SK-N-SH treated with all-trans-retinoic acid at 6 μM for 48 hours (cell line): ENCODE measurements at regions not wholly inside any gene's neighbourhood (a gene's known extent, or its start where the extent isn't known, plus 50 kb on each side); places are given as distances from the start of the nearest gene placed in this dataset.

Source experiments
- ATAC-seq: fragments of 200-7000 bp; cut with Tn5 transposase; 3 replicates; pipeline ENCODE4 v1.9.1; 2020; ENCODE audit warnings: mild to moderate bottlenecking, moderate library complexity
- ARNTL ChIP-seq: fragments of 450-650 bp; formaldehyde crosslinking; IDR thresholded peaks from 2 replicates; pipeline ENCODE4 v1.5.0; 2020; ENCODE audit warnings: low read depth, mild to moderate bottlenecking, moderate library complexity, borderline replicate concordance
- BACH2 ChIP-seq: fragments of 250-450 bp; sonication (Bioruptor Pico); IDR thresholded peaks from 2 replicates; pipeline ENCODE4 v1.9.0; 2021; ENCODE audit warnings: mild to moderate bottlenecking, borderline replicate concordance
- CREB5 ChIP-seq: fragments of 250-450 bp; sonication (Bioruptor Pico); IDR thresholded peaks from 2 replicates; pipeline ENCODE4 v1.5.1; 2020; ENCODE audit warnings: low read depth, mild to moderate bottlenecking, moderate library complexity
- CSDC2 ChIP-seq: fragments of 250-450 bp; sonication (Bioruptor Pico); IDR thresholded peaks from 2 replicates; pipeline ENCODE4 v1.5.0; 2020; ENCODE audit warnings: mild to moderate bottlenecking, moderate library complexity
- ESRRG ChIP-seq: fragments of 250-450 bp; sonication (Bioruptor Pico); IDR thresholded peaks from 2 replicates; pipeline ENCODE4 v1.6.1; 2021; ENCODE audit warnings: mild to moderate bottlenecking
- GLIS3 ChIP-seq: fragments of 250-450 bp; sonication (Bioruptor Pico); IDR thresholded peaks from 2 replicates; pipeline ENCODE4 v1.5.0; 2020; ENCODE audit warnings: mild to moderate bottlenecking, moderate library complexity
- ISL1 ChIP-seq: fragments of 250-450 bp; sonication (Bioruptor Pico); IDR thresholded peaks from 2 replicates; pipeline ENCODE4 v2.1.2; 2022; ENCODE audit warnings: mild to moderate bottlenecking, moderate library complexity
- OSR1 ChIP-seq: fragments of 250-450 bp; sonication (Bioruptor Pico); IDR thresholded peaks from 2 replicates; pipeline ENCODE4 v1.8.0; 2022; ENCODE audit warnings: moderate library complexity, mild to moderate bottlenecking, inconsistent platforms
- PPARA ChIP-seq: fragments of 250-450 bp; sonication (Bioruptor Pico); IDR thresholded peaks from 2 replicates; pipeline ENCODE4 v1.5.0; 2020; ENCODE audit warnings: mild to moderate bottlenecking, borderline replicate concordance
- RARB ChIP-seq: fragments of 250-450 bp; sonication (Bioruptor Pico); IDR thresholded peaks from 2 replicates; pipeline ENCODE4 v1.8.0; 2021; ENCODE audit warnings: mild to moderate bottlenecking, moderate library complexity
- TCF4 ChIP-seq: fragments of 250-450 bp; sonication (Bioruptor Pico); IDR thresholded peaks from 2 replicates; pipeline ENCODE4 v1.8.0; 2021; ENCODE audit warnings: mild to moderate bottlenecking, moderate library complexity, borderline replicate concordance
- TOX ChIP-seq: fragments of 250-450 bp; sonication (Bioruptor Pico); IDR thresholded peaks from 2 replicates; pipeline ENCODE4 v1.8.0; 2021; ENCODE audit warnings: mild to moderate bottlenecking, moderate library complexity, borderline replicate concordance
- ZC3H10 ChIP-seq: fragments of 250-450 bp; sonication (Bioruptor Pico); IDR thresholded peaks from 2 replicates; pipeline ENCODE4 v1.5.1; 2021; ENCODE audit warnings: mild to moderate bottlenecking, moderate library complexity
- ZFP3 ChIP-seq: fragments of 250-450 bp; sonication (Bioruptor Pico); IDR thresholded peaks from 2 replicates; pipeline ENCODE4 v1.5.0; 2020; ENCODE audit warnings: mild to moderate bottlenecking, moderate library complexity
- ZFP30 ChIP-seq: fragments of 450-650 bp; formaldehyde crosslinking; IDR thresholded peaks from 2 replicates; pipeline ENCODE4 v1.5.0; 2022; ENCODE audit warnings: mild to moderate bottlenecking, moderate library complexity
- ZNF565 ChIP-seq: fragments of 450-650 bp; formaldehyde crosslinking; conservative IDR thresholded peaks from 2 replicates; pipeline ENCODE4 v1.5.0; 2020; ENCODE audit warnings: low read depth, mild to moderate bottlenecking, moderate library complexity
- ZNF70 ChIP-seq: fragments of 450-650 bp; formaldehyde crosslinking; IDR thresholded peaks from 2 replicates; pipeline ENCODE4 v1.5.0; 2020; ENCODE audit warnings: mild to moderate bottlenecking, moderate library complexity
- ZNF8 ChIP-seq: fragments of 450-650 bp; formaldehyde crosslinking; IDR thresholded peaks from 2 replicates; pipeline ENCODE4 v1.5.0; 2020; ENCODE audit warnings: mild to moderate bottlenecking, moderate library complexity
- TF ChIP-seq, protein P1 (sequence below): fragments of 250-450 bp; sonication (Bioruptor Pico); IDR thresholded peaks from 2 replicates; pipeline ENCODE4 v1.5.0; 2020; ENCODE audit warnings: mild to moderate bottlenecking, moderate library complexity
- TF ChIP-seq, protein P2 (sequence below): fragments of 250-450 bp; sonication (Bioruptor Pico); IDR thresholded peaks from 2 replicates; pipeline ENCODE4 v1.8.0; 2021; ENCODE audit warnings: low read depth, mild to moderate bottlenecking, moderate library complexity, borderline replicate concordance

DNA sequence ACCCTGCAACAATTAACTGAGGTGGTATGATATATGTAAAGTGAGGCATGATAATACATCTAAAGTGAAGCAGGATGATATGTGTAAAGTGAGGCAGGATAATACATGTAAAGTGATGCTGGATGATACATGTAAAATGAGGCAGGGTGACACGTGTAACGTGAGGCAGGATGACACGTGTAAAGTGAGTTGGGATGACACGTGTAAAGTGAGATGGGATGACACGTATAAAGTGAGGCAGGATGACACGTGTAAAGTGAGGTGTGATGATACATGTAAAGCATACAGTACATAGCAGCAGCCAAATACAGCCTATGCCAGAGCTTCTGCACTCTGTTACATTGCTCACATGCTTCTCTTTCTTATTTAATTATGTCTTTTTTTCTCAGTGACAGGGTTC, 184.4 kb upstream of the FOXF1 start:
- no peak for ATAC-seq
- TF ChIP-seq ARNTL (CRISPR knock-in tag), result no peak
- no peak for TF ChIP-seq ISL1 (CRISPR knock-in tag)
- TF ChIP-seq ZC3H10, result no peak
- no peak for TF ChIP-seq RARB (CRISPR knock-in tag)
- no peak for TF ChIP-seq TCF4 (CRISPR knock-in tag)
- TF ChIP-seq CSDC2 (CRISPR knock-in tag), result no peak
- no peak for TF ChIP-seq ZFP30 (CRISPR knock-in tag)
- TF ChIP-seq BACH2 (CRISPR knock-in tag), result no peak
- no peak for TF ChIP-seq GLIS3 (CRISPR knock-in tag)

DNA sequence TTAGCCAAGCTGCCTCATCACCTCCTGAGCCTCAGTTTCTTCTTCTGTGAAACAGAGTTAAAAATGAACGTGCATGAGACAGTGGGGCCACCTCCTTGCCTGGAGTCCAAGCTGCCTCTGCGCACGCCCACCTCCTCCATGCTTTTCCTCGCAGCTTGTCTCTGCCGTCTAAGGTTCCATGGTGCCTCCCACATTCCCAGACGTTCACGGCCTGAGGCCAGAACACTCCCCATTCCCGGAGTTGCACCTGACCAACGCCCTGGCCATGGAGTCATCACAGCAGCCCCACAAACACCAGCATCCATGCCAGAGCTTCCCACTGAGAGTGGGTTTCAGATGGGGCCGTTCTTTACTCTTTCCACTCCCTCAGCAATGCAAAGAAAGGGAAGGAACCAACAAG, 183.0 kb upstream of the FOXF1 start:
- TF ChIP-seq CREB5 (CRISPR knock-in tag), result no peak
- no peak for TF ChIP-seq CSDC2 (CRISPR knock-in tag)
- TF ChIP-seq, all 23 proteins: peak for 0
- ATAC-seq, result no peak

- no peak for TF ChIP-seq ZNF70
- no peak for TF ChIP-seq OSR1 (CRISPR knock-in tag)
- TF ChIP-seq ZNF8 (CRISPR knock-in tag), result no peak
- TF ChIP-seq RARB (CRISPR knock-in tag), result no peak
- ATAC-seq, result no peak
Measured at GRCh38 chr16:86330906-86331305, 179.4 kb upstream of the FOXF1 start.

- TF ChIP-seq ESRRG (CRISPR knock-in tag) (no peak), BACH2 (CRISPR knock-in tag) (no peak), TCF4 (CRISPR knock-in tag) (no peak), ZFP3 (CRISPR knock-in tag) (no peak), ZNF565 (CRISPR knock-in tag) (no peak), OSR1 (CRISPR knock-in tag) (no peak), CSDC2 (CRISPR knock-in tag) (no peak), TOX (CRISPR knock-in tag) (no peak), PPARA (CRISPR knock-in tag) (no peak), ARNTL (CRISPR knock-in tag) (no peak), RARB (CRISPR knock-in tag) (no peak), CREB5 (CRISPR knock-in tag) (no peak), ZNF8 (CRISPR knock-in tag) (no peak)
- TF ChIP-seq, protein P1, sequence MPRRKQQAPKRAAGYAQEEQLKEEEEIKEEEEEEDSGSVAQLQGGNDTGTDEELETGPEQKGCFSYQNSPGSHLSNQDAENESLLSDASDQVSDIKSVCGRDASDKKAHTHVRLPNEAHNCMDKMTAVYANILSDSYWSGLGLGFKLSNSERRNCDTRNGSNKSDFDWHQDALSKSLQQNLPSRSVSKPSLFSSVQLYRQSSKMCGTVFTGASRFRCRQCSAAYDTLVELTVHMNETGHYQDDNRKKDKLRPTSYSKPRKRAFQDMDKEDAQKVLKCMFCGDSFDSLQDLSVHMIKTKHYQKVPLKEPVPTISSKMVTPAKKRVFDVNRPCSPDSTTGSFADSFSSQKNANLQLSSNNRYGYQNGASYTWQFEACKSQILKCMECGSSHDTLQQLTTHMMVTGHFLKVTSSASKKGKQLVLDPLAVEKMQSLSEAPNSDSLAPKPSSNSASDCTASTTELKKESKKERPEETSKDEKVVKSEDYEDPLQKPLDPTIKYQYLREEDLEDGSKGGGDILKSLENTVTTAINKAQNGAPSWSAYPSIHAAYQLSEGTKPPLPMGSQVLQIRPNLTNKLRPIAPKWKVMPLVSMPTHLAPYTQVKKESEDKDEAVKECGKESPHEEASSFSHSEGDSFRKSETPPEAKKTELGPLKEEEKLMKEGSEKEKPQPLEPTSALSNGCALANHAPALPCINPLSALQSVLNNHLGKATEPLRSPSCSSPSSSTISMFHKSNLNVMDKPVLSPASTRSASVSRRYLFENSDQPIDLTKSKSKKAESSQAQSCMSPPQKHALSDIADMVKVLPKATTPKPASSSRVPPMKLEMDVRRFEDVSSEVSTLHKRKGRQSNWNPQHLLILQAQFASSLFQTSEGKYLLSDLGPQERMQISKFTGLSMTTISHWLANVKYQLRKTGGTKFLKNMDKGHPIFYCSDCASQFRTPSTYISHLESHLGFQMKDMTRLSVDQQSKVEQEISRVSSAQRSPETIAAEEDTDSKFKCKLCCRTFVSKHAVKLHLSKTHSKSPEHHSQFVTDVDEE, result no peak
- TF ChIP-seq, all 23 proteins: peak for 0
- no peak for ATAC-seq
Measured at GRCh38 chr16:86334079-86334635, 176.2 kb upstream of the FOXF1 start.

DNA sequence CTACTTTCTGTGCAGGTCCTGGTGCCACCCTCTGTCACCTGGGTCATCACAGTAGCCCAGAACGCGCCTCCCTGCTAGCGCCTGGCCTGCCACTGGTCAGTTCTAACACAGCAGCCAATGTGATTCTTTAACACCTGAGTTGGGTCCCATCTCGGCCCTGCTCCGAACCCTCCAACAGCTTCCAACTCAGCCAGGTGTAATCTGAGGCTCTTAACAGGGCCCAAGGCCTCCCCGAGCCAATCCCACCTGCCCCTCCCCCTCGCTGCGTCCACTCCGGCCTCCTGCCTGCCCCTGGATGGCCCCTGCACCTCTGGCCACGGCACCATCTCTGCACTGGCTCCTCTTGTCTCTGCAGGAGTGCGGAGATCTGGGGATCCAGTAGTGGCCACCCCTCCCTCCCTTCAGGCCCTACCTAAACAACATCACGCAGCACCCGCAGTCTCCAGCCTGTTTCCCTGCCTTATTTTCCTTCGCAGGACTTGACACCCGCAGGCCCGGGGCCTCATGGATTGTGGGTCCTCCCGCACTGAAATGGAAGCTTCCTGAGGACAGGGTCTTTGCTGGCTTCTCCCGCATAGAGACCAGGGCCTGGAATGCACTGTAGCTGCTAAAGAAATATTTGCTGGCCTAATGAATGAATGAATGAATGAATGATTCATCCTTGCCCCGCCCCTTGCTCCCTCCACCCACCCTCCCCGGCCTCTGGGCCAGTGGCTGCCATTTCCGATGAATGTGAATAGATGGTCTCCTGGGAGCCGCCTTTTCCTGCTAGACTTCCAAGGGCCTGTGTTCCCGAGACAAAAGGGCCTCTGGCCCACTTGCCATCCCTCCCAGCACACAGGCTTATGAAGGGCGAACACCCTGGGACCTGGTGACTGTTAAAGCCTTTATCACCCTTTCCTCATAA, 174.8 kb upstream of the FOXF1 start:
- TF ChIP-seq ZNF565 (CRISPR knock-in tag) (no peak), ZFP30 (CRISPR knock-in tag) (no peak), CREB5 (CRISPR knock-in tag) (no peak), BACH2 (CRISPR knock-in tag) (no peak), PPARA (CRISPR knock-in tag) (no peak), ISL1 (CRISPR knock-in tag) (no peak)
- TF ChIP-seq, protein P2, sequence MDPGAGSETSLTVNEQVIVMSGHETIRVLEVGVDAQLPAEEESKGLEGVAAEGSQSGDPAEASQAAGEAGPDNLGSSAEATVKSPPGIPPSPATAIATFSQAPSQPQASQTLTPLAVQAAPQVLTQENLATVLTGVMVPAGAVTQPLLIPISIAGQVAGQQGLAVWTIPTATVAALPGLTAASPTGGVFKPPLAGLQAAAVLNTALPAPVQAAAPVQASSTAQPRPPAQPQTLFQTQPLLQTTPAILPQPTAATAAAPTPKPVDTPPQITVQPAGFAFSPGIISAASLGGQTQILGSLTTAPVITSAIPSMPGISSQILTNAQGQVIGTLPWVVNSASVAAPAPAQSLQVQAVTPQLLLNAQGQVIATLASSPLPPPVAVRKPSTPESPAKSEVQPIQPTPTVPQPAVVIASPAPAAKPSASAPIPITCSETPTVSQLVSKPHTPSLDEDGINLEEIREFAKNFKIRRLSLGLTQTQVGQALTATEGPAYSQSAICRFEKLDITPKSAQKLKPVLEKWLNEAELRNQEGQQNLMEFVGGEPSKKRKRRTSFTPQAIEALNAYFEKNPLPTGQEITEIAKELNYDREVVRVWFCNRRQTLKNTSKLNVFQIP (CRISPR knock-in tag), result no peak
- ATAC-seq, result no peak
